RWPE1 (cell line): ENCODE measurements at regions not wholly inside any gene's neighbourhood (a gene's known extent, or its start where the extent isn't known, plus 50 kb on each side); places are given as distances from the start of the nearest gene placed in this dataset.

Experiments
- CTCF ChIA-PET: fragments of 350-600 bp; sonication (Branson Sonifier 250); formaldehyde crosslinking; extraction: SDS; loops from one replicate; lab custom pipeline; 2021; lab: Yijun Ruan, JAX
- POLR2A ChIA-PET: fragments of 400-600 bp; formaldehyde crosslinking; extraction: SDS; loops from one replicate; lab custom pipeline; 2020; ENCODE audit warnings: antibody characterized with exemption; ENCODE audit not compliant: low non-redundant PET; lab: Yijun Ruan, JAX
- DNase-seq: peaks from one replicate; pipeline ENCODE4 v3.0.0; 2012; ENCODE audit warnings: low spot score
- H3K27ac ChIP-seq: fragments of 450-650 bp; 2 replicates; pipeline ENCODE4 v1.5.1; 2017
- TF ChIP-seq, protein P1 (sequence below): fragments of 450-650 bp; conservative IDR thresholded peaks from 2 replicates; pipeline ENCODE4 v1.5.1; 2017; ENCODE audit warnings: low read depth, mild to moderate bottlenecking

DNA sequence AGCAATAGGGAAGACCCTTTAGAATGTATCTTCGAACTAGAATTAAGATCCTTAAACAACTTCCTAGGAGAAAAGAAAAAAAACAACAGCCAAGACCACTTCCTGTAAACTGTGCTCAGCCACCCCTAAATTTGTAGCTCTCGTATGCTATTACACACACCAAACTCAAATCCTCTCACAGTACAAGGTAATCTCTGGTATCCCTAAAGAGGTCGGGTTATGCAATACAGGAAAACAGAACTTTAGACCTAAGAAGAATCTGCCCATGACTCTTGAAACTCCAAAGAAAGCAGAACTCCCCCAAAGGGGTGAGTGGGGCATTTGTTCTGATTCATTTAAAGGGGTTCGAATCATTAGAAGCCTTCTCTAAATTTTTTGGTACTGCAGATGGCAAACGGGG is 170.9 kb upstream of the CASK start:
- no peak overlapping the region for H3K27ac ChIP-seq
- TF ChIP-seq, protein P1, sequence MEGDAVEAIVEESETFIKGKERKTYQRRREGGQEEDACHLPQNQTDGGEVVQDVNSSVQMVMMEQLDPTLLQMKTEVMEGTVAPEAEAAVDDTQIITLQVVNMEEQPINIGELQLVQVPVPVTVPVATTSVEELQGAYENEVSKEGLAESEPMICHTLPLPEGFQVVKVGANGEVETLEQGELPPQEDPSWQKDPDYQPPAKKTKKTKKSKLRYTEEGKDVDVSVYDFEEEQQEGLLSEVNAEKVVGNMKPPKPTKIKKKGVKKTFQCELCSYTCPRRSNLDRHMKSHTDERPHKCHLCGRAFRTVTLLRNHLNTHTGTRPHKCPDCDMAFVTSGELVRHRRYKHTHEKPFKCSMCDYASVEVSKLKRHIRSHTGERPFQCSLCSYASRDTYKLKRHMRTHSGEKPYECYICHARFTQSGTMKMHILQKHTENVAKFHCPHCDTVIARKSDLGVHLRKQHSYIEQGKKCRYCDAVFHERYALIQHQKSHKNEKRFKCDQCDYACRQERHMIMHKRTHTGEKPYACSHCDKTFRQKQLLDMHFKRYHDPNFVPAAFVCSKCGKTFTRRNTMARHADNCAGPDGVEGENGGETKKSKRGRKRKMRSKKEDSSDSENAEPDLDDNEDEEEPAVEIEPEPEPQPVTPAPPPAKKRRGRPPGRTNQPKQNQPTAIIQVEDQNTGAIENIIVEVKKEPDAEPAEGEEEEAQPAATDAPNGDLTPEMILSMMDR: no peak
- CTCF ChIA-PET: interaction anchor here (0.5 kb wide), 1 partner anchor 73 kb away, joined by 3 read pairs; no protein-coding TSS in a partner anchor
- DNase-seq: no peak
- POLR2A ChIA-PET: no interaction called here

GRCh38 chrX:42093756-42094155 is 170.4 kb upstream of the CASK start:
- ChIA-PET CTCF (interaction anchor here (0.5 kb wide), 1 partner anchor 74 kb away, joined by 3 read pairs; no protein-coding TSS in a partner anchor), POLR2A (no interaction called here)
- no peak overlapping the region for H3K27ac ChIP-seq
- no peak for DNase-seq
- TF ChIP-seq, protein P1: no peak

DNA sequence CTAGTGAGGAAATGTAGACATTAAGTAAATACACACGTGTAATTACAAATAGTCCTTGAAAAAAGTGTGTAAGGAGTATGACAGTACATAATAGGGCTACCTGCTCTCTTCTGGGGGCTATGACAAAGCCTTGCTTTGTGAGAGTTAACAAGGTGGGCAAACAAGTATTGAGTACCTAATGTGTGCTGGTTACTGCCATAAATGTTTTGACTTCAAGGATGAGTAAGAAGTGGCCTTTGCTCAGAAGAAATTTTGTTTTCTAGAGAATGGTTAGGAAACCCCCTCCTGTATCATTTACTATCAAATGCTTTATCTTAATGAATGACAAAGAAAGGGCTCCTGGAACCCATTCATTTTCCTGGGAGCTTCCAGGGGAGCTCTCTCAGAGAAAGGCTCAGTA is 167.0 kb upstream of the CASK start:
- ChIA-PET CTCF (interaction anchor here (1.0 kb wide), 1 partner anchor 15 kb away, joined by 4 read pairs; no protein-coding TSS in a partner anchor), POLR2A (no interaction called here)
- DNase-seq: no peak
- TF ChIP-seq, protein P1: no peak
- no peak overlapping the region for H3K27ac ChIP-seq

DNA sequence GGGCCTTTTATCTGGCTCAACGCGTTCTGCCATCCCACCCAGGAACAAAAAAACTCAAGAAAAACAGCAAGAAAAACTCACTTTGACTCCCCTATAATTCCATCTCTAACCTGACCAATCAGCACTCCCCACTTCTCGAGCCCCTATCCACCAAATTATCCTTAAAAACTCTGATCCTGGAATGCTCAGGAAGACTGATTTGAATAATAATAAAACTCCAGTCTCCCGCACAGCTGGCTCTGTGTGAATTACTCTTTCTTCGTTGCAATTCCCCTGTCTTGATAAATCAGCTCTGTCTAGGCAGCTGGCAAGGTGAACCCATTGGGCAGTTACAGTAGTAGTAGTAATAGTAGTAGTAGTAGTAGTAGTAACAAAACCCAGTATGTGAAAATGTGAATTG is 165.7 kb upstream of the CASK start:
- TF ChIP-seq, protein P1: no peak
- DNase-seq: no peak
- CTCF ChIA-PET: no interaction called here
- POLR2A ChIA-PET: no interaction called here
- H3K27ac ChIP-seq: no peak overlapping the region

DNA sequence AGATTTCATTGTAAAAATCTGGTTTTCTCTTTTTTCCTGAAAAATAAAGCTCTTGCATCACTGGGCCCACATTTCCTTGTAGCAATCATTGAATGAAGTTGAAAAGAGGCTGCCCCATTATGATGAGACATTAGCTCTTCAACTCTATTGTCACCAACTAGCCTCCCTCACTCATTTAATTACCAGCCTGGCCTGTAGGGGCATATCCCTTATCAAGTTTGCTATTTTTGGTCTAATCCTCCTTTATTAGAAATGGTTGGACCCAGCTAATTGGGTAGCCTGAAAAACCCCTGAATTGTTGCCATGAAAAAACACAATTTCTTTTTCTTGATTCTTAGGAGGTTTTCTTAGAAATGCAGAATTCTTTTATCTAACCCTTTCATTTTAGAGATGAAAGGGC is 164.6 kb upstream of the CASK start:
- TF ChIP-seq, protein P1: no peak
- POLR2A ChIA-PET: no interaction called here
- no peak overlapping the region for H3K27ac ChIP-seq
- CTCF ChIA-PET: no interaction called here
- DNase-seq: no peak

GRCh38 chrX:42085836-42086235 is 162.5 kb upstream of the CASK start:
- no peak overlapping the region for H3K27ac ChIP-seq
- peak; percentile 38 for DNase-seq
- ChIA-PET POLR2A (no interaction called here), CTCF (interaction anchor here (1.0 kb wide), 1 partner anchor 162 kb away, joined by 4 read pairs; no protein-coding TSS in a partner anchor)
- TF ChIP-seq, protein P1: no peak
